PC-3 (cell line): ENCODE measurements at regions not wholly inside any gene's neighbourhood (a gene's known extent, or its start where the extent isn't known, plus 50 kb on each side); places are given as distances from the start of the nearest gene placed in this dataset.

Experiments used
- ATAC-seq: fragments of 200-7000 bp; cut with Tn5 transposase; 2 replicates; pipeline ENCODE4 v1.9.1; 2020; ENCODE audit warnings: mild to moderate bottlenecking, moderate library complexity
- BruUV-seq: library from RNA; stranded (reverse); fragments of 400-500 nt; replicated peaks from 2 replicates; lab custom pipeline; 2021; lab: Mats Ljungman, UMichigan
- CTCF ChIA-PET: fragments of 300-600 bp; sonication (Branson Sonifier 250); formaldehyde crosslinking; loops from one replicate; lab custom pipeline; 2022; ENCODE audit warnings: antibody characterized with exemption; lab: Charles Lee
- POLR2A ChIA-PET: fragments of 300-600 bp; sonication (Branson Sonifier 250); formaldehyde crosslinking; loops from one replicate; lab custom pipeline; 2022; ENCODE audit warnings: antibody characterized with exemption; ENCODE audit not compliant: unreplicated experiment; lab: Charles Lee
- DNase-seq: peaks from one replicate; pipeline ENCODE4 v3.0.0-alpha.2; 2015
- H2AFZ ChIP-seq: fragments of 300-600 bp; sonication (generic); 2 replicates; pipeline ENCODE4 v1.6.0; 2016; ENCODE audit warnings: antibody characterized with exemption, low read length
- H3F3A ChIP-seq: fragments of 300-600 bp; sonication (generic); one replicate; pipeline ENCODE4 v1.6.0; 2017; ENCODE audit warnings: antibody characterized with exemption, low read length, control low read depth, mild to moderate bottlenecking; ENCODE audit not compliant: unreplicated experiment
- H3K27ac ChIP-seq: fragments of 300-600 bp; sonication (generic); 2 replicates; pipeline ENCODE4 v1.5.1; 2016; ENCODE audit warnings: mild to moderate bottlenecking, low read length
- H3K27me3 ChIP-seq: fragments of 300-600 bp; sonication (generic); 2 replicates; pipeline ENCODE4 v1.6.1; 2016; ENCODE audit warnings: low read length, mixed read lengths
- H3K36me3 ChIP-seq: fragments of 300-600 bp; sonication (generic); 2 replicates; pipeline ENCODE4 v1.6.1; 2016; ENCODE audit warnings: low read depth, mixed run types, low read length, mixed read lengths
- H3K4me1 ChIP-seq: fragments of 300-600 bp; sonication (generic); 2 replicates; pipeline ENCODE4 v1.5.1; 2016; ENCODE audit warnings: low read length; ENCODE audit not compliant: insufficient read depth
- H3K4me2 ChIP-seq: fragments of 300-600 bp; sonication (generic); 2 replicates; pipeline ENCODE4 v1.6.0; 2016; ENCODE audit warnings: low read length
- H3K4me3 ChIP-seq: fragments of 300-600 bp; sonication (generic); 2 replicates; pipeline ENCODE4 v1.5.1; 2016; ENCODE audit warnings: mild to moderate bottlenecking, low read length, mixed read lengths
- H3K79me2 ChIP-seq: fragments of 300-600 bp; sonication (generic); 2 replicates; pipeline ENCODE4 v1.6.1; 2017; ENCODE audit warnings: low read length, mixed read lengths
- H3K9ac ChIP-seq: fragments of 300-600 bp; sonication (generic); 2 replicates; pipeline ENCODE4 v1.6.0; 2016; ENCODE audit warnings: mild to moderate bottlenecking, low read length
- H3K9me2 ChIP-seq: fragments of 300-600 bp; sonication (generic); replicated peaks from 2 replicates; pipeline ENCODE4 v1.6.1; 2016; ENCODE audit warnings: mixed run types, low read length, mixed read lengths
- H3K9me3 ChIP-seq: fragments of 300-600 bp; sonication (generic); 2 replicates; pipeline ENCODE4 v1.6.1; 2016; ENCODE audit warnings: low read length, mixed read lengths
- H4K20me1 ChIP-seq: fragments of 300-600 bp; sonication (generic); 2 replicates; pipeline ENCODE4 v1.6.1; 2016; ENCODE audit warnings: low read length, mixed read lengths
- CTCF ChIP-seq: fragments of 300-600 bp; sonication (generic); conservative IDR thresholded peaks from 2 replicates; pipeline ENCODE4 v1.5.1; 2017; ENCODE audit warnings: antibody characterized with exemption, low read depth, mild to moderate bottlenecking, low read length
- EZH2 ChIP-seq: fragments of 300-600 bp; sonication (generic); IDR thresholded peaks from one replicate; pipeline ENCODE4 v1.6.1; 2017; ENCODE audit warnings: antibody characterized with exemption, mild to moderate bottlenecking, low read length; ENCODE audit not compliant: unreplicated experiment
- EZH2phosphoT487 ChIP-seq: fragments of 300-600 bp; sonication (generic); IDR thresholded peaks from 2 replicates; pipeline ENCODE4 v1.6.1; 2018; ENCODE audit warnings: mild to moderate bottlenecking, antibody characterized with exemption, low read length, borderline replicate concordance
- intact Hi-C: fragments of 100-400 bp; cut with micrococcal nuclease; formaldehyde crosslinking; loops from 2 replicates; pipeline ENCODE4 v1.9.0; 2023

GRCh38 chr6:139758209-139758611 lies 383.8 kb upstream of the CITED2 start:
- POLR2A ChIA-PET: no interaction called here
- H3K4me3 ChIP-seq: no peak overlapping the region
- CTCF ChIA-PET: no interaction called here
- no peak for DNase-seq
- no peaks in the 10 kb centered on the region for H3K9me3 ChIP-seq
- no peak overlapping the region for H3K27ac ChIP-seq
- no peak overlapping the region for H3K9ac ChIP-seq
- H2AFZ ChIP-seq: no peak overlapping the region
- H3K9me2 ChIP-seq: no peaks in the 10 kb centered on the region
- no peak overlapping the region for H3K4me2 ChIP-seq
- no peaks in the 10 kb centered on the region for H3F3A ChIP-seq
- H3K27me3 ChIP-seq: no peaks in the 10 kb centered on the region
- no peak for ATAC-seq
- intact Hi-C loops: no loop called here
- peaks cover 12% of the 10 kb centered on the region for H3K4me1 ChIP-seq
- no peaks in the 10 kb centered on the region for H4K20me1 ChIP-seq
- no TSS peak for BruUV-seq
- no peaks in the 10 kb centered on the region for H3K79me2 ChIP-seq
- no peak for TF ChIP-seq EZH2phosphoT487
- no peak for TF ChIP-seq CTCF
- TF ChIP-seq EZH2: no peak
- H3K36me3 ChIP-seq: no peaks in the 10 kb centered on the region

GRCh38 chr6:139757784-139758183 lies 383.3 kb upstream of the CITED2 start:
- Histone ChIP-seq H3K27me3 (no peaks in the 10 kb centered on the region), H3K79me2 (no peaks in the 10 kb centered on the region), H3K27ac (no peak overlapping the region), H3K9ac (no peak overlapping the region), H3F3A (no peaks in the 10 kb centered on the region), H3K36me3 (no peaks in the 10 kb centered on the region), H3K4me3 (no peak overlapping the region), H3K9me3 (no peaks in the 10 kb centered on the region), H2AFZ (no peak overlapping the region), H3K4me1 (peaks cover 8% of the 10 kb centered on the region), H4K20me1 (no peaks in the 10 kb centered on the region), H3K9me2 (no peaks in the 10 kb centered on the region), H3K4me2 (no peak overlapping the region)
- DNase-seq (no peak), ATAC-seq (no peak)
- POLR2A ChIA-PET: no interaction called here
- TF ChIP-seq CTCF (no peak), EZH2 (no peak), EZH2phosphoT487 (no peak)
- BruUV-seq: no TSS peak
- CTCF ChIA-PET: no interaction called here
- intact Hi-C loops: no loop called here

GRCh38 chr6:139756381-139756780 lies 381.9 kb upstream of the CITED2 start:
- H3K27me3 ChIP-seq: no peaks in the 10 kb centered on the region
- no peaks in the 10 kb centered on the region for H3K4me1 ChIP-seq
- no peaks in the 10 kb centered on the region for H3K9me3 ChIP-seq
- no peaks in the 10 kb centered on the region for H3K79me2 ChIP-seq
- intact Hi-C loops: no loop called here
- no TSS peak for BruUV-seq
- no peaks in the 10 kb centered on the region for H4K20me1 ChIP-seq
- TF ChIP-seq CTCF: no peak
- no peak for TF ChIP-seq EZH2
- no peak for TF ChIP-seq EZH2phosphoT487
- H3K4me3 ChIP-seq: no peak overlapping the region
- CTCF ChIA-PET: no interaction called here
- H3F3A ChIP-seq: no peaks in the 10 kb centered on the region
- POLR2A ChIA-PET: no interaction called here
- no peak overlapping the region for H3K27ac ChIP-seq
- DNase-seq (no peak), ATAC-seq (no peak)
- no peaks in the 10 kb centered on the region for H3K36me3 ChIP-seq
- H2AFZ ChIP-seq: no peak overlapping the region
- H3K9ac ChIP-seq: no peak overlapping the region
- H3K4me2 ChIP-seq: no peak overlapping the region
- no peaks in the 10 kb centered on the region for H3K9me2 ChIP-seq
